K562 (cell line): ENCODE measurements at regions not wholly inside any gene's neighbourhood (a gene's known extent, or its start where the extent isn't known, plus 50 kb on each side); places are given as distances from the start of the nearest gene placed in this dataset.

Source experiments
- ARNT ChIP-seq, 2 experiments: fragments of 450-650 bp; IDR thresholded peaks; 2 replicates each; pipeline ENCODE4 v1.6.1; 2016; ENCODE audit warnings: mild to moderate bottlenecking in 1 of 2
- CBFA2T2 ChIP-seq: fragments of 450-650 bp; conservative IDR thresholded peaks from 2 replicates; pipeline ENCODE4 v1.6.1; 2017; ENCODE audit warnings: mild to moderate bottlenecking
- CEBPB ChIP-seq: fragments of 450-650 bp; IDR thresholded peaks from 2 replicates; pipeline ENCODE4 v1.6.1; 2016; ENCODE audit warnings: missing genetic modification characterization, missing compliant biosample characterization
- CREM ChIP-seq: IDR thresholded peaks from 2 replicates; pipeline ENCODE4 v1.6.1; 2014; ENCODE audit warnings: antibody characterized with exemption, low read depth
- DPF2 ChIP-seq: fragments of 450-650 bp; IDR thresholded peaks from 2 replicates; pipeline ENCODE4 v1.6.1; 2016
- FIP1L1 ChIP-seq: fragments of 200-400 bp; formaldehyde crosslinking; IDR thresholded peaks from 2 replicates; pipeline ENCODE4 v1.6.1; 2018; ENCODE audit warnings: mild to moderate bottlenecking, low read depth, low read length; ENCODE audit not compliant: poor library complexity, severe bottlenecking
- FOXJ2 ChIP-seq: fragments of 200-800 bp; sonication (Bioruptor generic); IDR thresholded peaks from 2 replicates; pipeline ENCODE4 v1.6.1; 2016; ENCODE audit warnings: missing genetic modification characterization, missing compliant biosample characterization
- FUS ChIP-seq: fragments of 200-400 bp; formaldehyde crosslinking; optimal IDR thresholded peaks from 2 replicates; pipeline ENCODE3; 2017; ENCODE audit warnings: low read depth, low read length
- HNRNPH1 ChIP-seq: fragments of 200-400 bp; formaldehyde crosslinking; optimal IDR thresholded peaks from 2 replicates; pipeline ENCODE3; 2017; ENCODE audit warnings: low read depth, mild to moderate bottlenecking, low read length, moderate library complexity
- MAFK ChIP-seq: IDR thresholded peaks from 2 replicates; pipeline ENCODE4 v1.6.1; 2011; ENCODE audit warnings: low read length, improper control_type of control experiment
- MAZ ChIP-seq, 2 experiments: fragments of 450-650 bp in 1 of 2; sonication (generic) in 1 of 2; formaldehyde crosslinking; IDR thresholded peaks in 1 of 2; conservative IDR thresholded peaks in 1 of 2; 2 replicates each; pipeline versions ENCODE4 v1.4.0 to v1.5.0; 2020; ENCODE audit warnings: mild to moderate bottlenecking in 1 of 2, missing genetic modification reagents in 1 of 2
- MEF2D ChIP-seq: conservative IDR thresholded peaks from 2 replicates; pipeline ENCODE4 v1.6.1; 2016; ENCODE audit warnings: low read depth, missing genetic modification characterization, missing compliant biosample characterization
- NCOA2 ChIP-seq, 2 experiments: fragments of 450-650 bp; IDR thresholded peaks; 2 replicates each; pipeline ENCODE4 v1.6.1; 2018; ENCODE audit warnings: mild to moderate bottlenecking in 2 of 2, moderate library complexity in 1 of 2; ENCODE audit not compliant: partially characterized antibody in 2 of 2
- NFE2 ChIP-seq: IDR thresholded peaks from 2 replicates; pipeline ENCODE4 v1.6.1; 2014; ENCODE audit warnings: antibody characterized with exemption, low read depth
- NFE2L1 ChIP-seq: fragments of 450-650 bp; IDR thresholded peaks from 2 replicates; pipeline ENCODE4 v1.6.1; 2016; ENCODE audit warnings: missing genetic modification characterization, low read depth, mild to moderate bottlenecking, missing compliant biosample characterization, moderate library complexity, borderline replicate concordance
- NFIX ChIP-seq: fragments of 250-450 bp; sonication (Bioruptor Pico); IDR thresholded peaks from 2 replicates; pipeline ENCODE4 v1.4.0; 2020; ENCODE audit warnings: low read depth, mild to moderate bottlenecking, moderate library complexity
- RBM39 ChIP-seq: fragments of 200-400 bp; formaldehyde crosslinking; optimal IDR thresholded peaks from 2 replicates; pipeline ENCODE3; 2018; ENCODE audit warnings: low read depth, low read length
- SMARCA4 ChIP-seq: fragments of 450-650 bp; IDR thresholded peaks from 2 replicates; pipeline ENCODE4 v1.6.1; 2016
- SMARCE1 ChIP-seq: fragments of 450-650 bp; IDR thresholded peaks from 2 replicates; pipeline ENCODE4 v1.7.1; 2016; ENCODE audit warnings: mild to moderate bottlenecking
- SRSF7 ChIP-seq: fragments of 200-400 bp; formaldehyde crosslinking; optimal IDR thresholded peaks from 2 replicates; pipeline ENCODE3; 2017; ENCODE audit warnings: mild to moderate bottlenecking, low read depth, low read length
- TCF3 ChIP-seq: sonication (generic); formaldehyde crosslinking; IDR thresholded peaks from 2 replicates; pipeline ENCODE4 v1.4.0; 2020; ENCODE audit warnings: mild to moderate bottlenecking, missing genetic modification reagents
- ZKSCAN3 ChIP-seq: fragments of 250-450 bp; sonication (Bioruptor Pico); IDR thresholded peaks from 2 replicates; pipeline ENCODE4 v1.4.0; 2020
- ZNF140 ChIP-seq: fragments of 250-450 bp; sonication (Bioruptor Pico); IDR thresholded peaks from 2 replicates; pipeline ENCODE4 v1.8.0; 2021; ENCODE audit warnings: moderate library complexity, mild to moderate bottlenecking, inconsistent platforms
- ZNF316 ChIP-seq: fragments of 450-650 bp; IDR thresholded peaks from 2 replicates; pipeline ENCODE4 v1.6.1; 2016
- ZNF41 ChIP-seq: fragments of 250-450 bp; sonication (Bioruptor Pico); conservative IDR thresholded peaks from 2 replicates; pipeline ENCODE4 v1.4.0; 2020; ENCODE audit warnings: mild to moderate bottlenecking
- ZNF668 ChIP-seq: fragments of 250-450 bp; sonication (Bioruptor Pico); IDR thresholded peaks from 2 replicates; pipeline ENCODE4 v1.8.0; 2022; ENCODE audit warnings: mild to moderate bottlenecking, inconsistent platforms
- ZNF695 ChIP-seq: fragments of 450-650 bp; formaldehyde crosslinking; IDR thresholded peaks from 2 replicates; pipeline ENCODE4 v1.4.0; 2020; ENCODE audit warnings: mild to moderate bottlenecking, moderate library complexity
- ZNF785 ChIP-seq: fragments of 250-450 bp; sonication (Bioruptor Pico); IDR thresholded peaks from 2 replicates; pipeline ENCODE4 v1.4.0; 2020; ENCODE audit warnings: mild to moderate bottlenecking
- TF ChIP-seq, protein P1 (sequence below): fragments of 250-450 bp; sonication (Bioruptor Pico); IDR thresholded peaks from 2 replicates; pipeline ENCODE4 v1.8.0; 2022; ENCODE audit warnings: moderate library complexity, mild to moderate bottlenecking, inconsistent platforms
- TF ChIP-seq, protein P2 (sequence below): fragments of 150-350 bp; IDR thresholded peaks from 2 replicates; pipeline ENCODE4 v1.6.1; 2014; ENCODE audit warnings: low read depth, mild to moderate bottlenecking, low read length, borderline replicate concordance

DNA sequence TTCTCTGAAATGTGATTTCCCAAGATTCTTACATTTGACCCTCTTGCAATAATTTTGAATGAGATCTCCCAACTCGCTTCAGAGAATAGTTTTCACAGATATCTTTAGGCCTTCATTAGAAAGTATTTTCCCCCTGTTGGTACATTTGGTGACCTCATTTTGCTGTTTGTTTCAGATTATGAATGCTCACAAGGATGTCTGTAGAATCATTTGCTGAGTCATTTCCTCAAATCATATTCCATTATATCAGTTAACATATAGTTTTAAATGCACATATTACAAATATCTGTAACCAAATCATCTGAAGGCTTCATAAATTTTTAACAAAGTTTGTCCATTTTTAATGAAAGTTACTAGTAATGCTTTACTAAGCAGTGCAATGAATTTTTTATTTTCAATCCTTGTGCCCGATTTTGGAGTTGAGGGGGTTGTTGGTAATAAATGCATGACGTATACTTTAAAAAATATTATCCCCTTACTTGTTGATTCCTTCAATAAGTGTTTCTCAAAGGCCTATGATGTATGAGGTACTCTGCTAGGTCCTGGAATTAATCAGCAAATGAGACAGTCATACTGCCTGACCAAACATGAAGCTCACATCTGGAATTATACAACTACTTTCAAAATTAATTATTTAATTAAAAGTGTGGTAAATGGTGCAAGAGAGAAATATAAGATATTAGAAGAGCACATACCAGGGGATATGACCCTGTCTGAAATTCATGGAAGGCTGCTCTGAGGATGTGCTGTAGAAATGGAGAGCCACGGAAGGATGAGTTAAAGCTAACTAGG is 126.9 kb upstream of the RAP1B start (continued):
- TF ChIP-seq FIP1L1 = no peak
- no peak for TF ChIP-seq ZKSCAN3
- TF ChIP-seq ZNF785 (CRISPR knock-in tag) = no peak
- peak; percentile 76 for TF ChIP-seq NFE2L1 (tag)
- TF ChIP-seq, protein P1, sequence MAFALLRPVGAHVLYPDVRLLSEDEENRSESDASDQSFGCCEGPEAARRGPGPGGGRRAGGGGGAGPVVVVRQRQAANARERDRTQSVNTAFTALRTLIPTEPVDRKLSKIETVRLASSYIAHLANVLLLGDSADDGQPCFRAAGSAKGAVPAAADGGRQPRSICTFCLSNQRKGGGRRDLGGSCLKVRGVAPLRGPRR (CRISPR knock-in tag) = no peak
- TF ChIP-seq ZNF668 (CRISPR knock-in tag) = no peak
- TF ChIP-seq ZNF695 (CRISPR knock-in tag) = no peak
- TF ChIP-seq CBFA2T2 = 0 out of 2 replicates have a peak, but pooled peaks have one; percentile 24
- no peak for TF ChIP-seq RBM39
- TF ChIP-seq ZNF316 = peak; percentile 89
- TF ChIP-seq FOXJ2 (tag) = no peak
- TF ChIP-seq ZNF41 (CRISPR knock-in tag) = no peak
- TF ChIP-seq CREM = no peak
- no peak for TF ChIP-seq MEF2D
- TF ChIP-seq NFE2 = peak; percentile 92
- TF ChIP-seq, protein P2, sequence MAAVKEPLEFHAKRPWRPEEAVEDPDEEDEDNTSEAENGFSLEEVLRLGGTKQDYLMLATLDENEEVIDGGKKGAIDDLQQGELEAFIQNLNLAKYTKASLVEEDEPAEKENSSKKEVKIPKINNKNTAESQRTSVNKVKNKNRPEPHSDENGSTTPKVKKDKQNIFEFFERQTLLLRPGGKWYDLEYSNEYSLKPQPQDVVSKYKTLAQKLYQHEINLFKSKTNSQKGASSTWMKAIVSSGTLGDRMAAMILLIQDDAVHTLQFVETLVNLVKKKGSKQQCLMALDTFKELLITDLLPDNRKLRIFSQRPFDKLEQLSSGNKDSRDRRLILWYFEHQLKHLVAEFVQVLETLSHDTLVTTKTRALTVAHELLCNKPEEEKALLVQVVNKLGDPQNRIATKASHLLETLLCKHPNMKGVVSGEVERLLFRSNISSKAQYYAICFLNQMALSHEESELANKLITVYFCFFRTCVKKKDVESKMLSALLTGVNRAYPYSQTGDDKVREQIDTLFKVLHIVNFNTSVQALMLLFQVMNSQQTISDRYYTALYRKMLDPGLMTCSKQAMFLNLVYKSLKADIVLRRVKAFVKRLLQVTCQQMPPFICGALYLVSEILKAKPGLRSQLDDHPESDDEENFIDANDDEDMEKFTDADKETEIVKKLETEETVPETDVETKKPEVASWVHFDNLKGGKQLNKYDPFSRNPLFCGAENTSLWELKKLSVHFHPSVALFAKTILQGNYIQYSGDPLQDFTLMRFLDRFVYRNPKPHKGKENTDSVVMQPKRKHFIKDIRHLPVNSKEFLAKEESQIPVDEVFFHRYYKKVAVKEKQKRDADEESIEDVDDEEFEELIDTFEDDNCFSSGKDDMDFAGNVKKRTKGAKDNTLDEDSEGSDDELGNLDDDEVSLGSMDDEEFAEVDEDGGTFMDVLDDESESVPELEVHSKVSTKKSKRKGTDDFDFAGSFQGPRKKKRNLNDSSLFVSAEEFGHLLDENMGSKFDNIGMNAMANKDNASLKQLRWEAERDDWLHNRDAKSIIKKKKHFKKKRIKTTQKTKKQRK = no peak
- peak; percentile 80 for TF ChIP-seq MAFK
- TF ChIP-seq CEBPB = no peak
- TF ChIP-seq DPF2 = peak; percentile 48; the same call in 1 of the 2 replicates
- TF ChIP-seq TCF3 (CRISPR knock-in tag) = 0 out of 2 replicates have a peak, but pooled peaks have one; percentile 6
- TF ChIP-seq NCOA2 (IDR thresholded peaks at IDR 0.05; ENCODE audit: partially characterized antibody in 2 of 2) = no peak
- no peak for TF ChIP-seq MAZ (CRISPR knock-in tag; conservative IDR thresholded peaks at IDR 0.05 in 1 of 2, IDR thresholded peaks at IDR 0.05 in 1 of 2)
- no peak for TF ChIP-seq FUS
- no peak for TF ChIP-seq ARNT (IDR thresholded peaks at IDR 0.05)
- peak; percentile 19; the same call in 1 of the 2 replicates for TF ChIP-seq SMARCE1
- TF ChIP-seq SMARCA4 = peak; percentile 65
- no peak for TF ChIP-seq SRSF7
- TF ChIP-seq NFIX = no peak
- no peak for TF ChIP-seq HNRNPH1
- TF ChIP-seq ZNF140 (CRISPR knock-in tag) = no peak
